Transverse colon (tissue), 4 donors: ENCODE measurements at regions not wholly inside any gene's neighbourhood (a gene's known extent, or its start where the extent isn't known, plus 50 kb on each side); places are given as distances from the start of the nearest gene placed in this dataset.
A peak's percentile ranks its signal among the peaks of the same experiment; 100 is the strongest.

Experiments used
- DNase-seq: peaks from one replicate; pipeline ENCODE4 v3.0.0-alpha.2; 2019
- H3K27ac ChIP-seq, 4 donors: fragments of 200-600 bp; sonication (generic); 2 replicates each; pipeline ENCODE4 v1.5.1; 2016 to 2018; ENCODE audit warnings: inconsistent platforms in 4 of 4
- H3K27me3 ChIP-seq: fragments of 200-600 bp; sonication (generic); 2 replicates; pipeline ENCODE4 v1.5.1; 2017; ENCODE audit warnings: inconsistent platforms
- H3K36me3 ChIP-seq, 4 donors: fragments of 200-600 bp; sonication (generic); 2 replicates each; pipeline ENCODE4 v1.5.1; 2017 to 2019; ENCODE audit warnings: inconsistent platforms in 4 of 4
- H3K4me1 ChIP-seq, 4 donors: fragments of 200-600 bp; sonication (generic); 2 replicates each; pipeline ENCODE4 v1.5.1; 2017 to 2020; ENCODE audit warnings: inconsistent platforms in 4 of 4
- H3K4me3 ChIP-seq, 4 donors: fragments of 200-600 bp; sonication (generic); 1 replicate in 1 of 4; 2 replicates in 3 of 4; pipeline versions ENCODE4 v1.5.1 to v1.6.1; 2017 to 2019; ENCODE audit warnings: inconsistent platforms in 4 of 4
- H3K9me3 ChIP-seq, 2 donors: fragments of 200-600 bp; sonication (generic); 2 replicates each; pipeline ENCODE4 v1.5.1; 2017 to 2019; ENCODE audit warnings: inconsistent platforms in 2 of 2
- CTCF ChIP-seq, 5 experiments: fragments of 200-600 bp in 3 of 5; fragments of 450-650 bp in 2 of 5; sonication (generic) in 3 of 5; IDR thresholded peaks; 1 replicate in 2 of 5; 2 replicates in 3 of 5; pipeline ENCODE4 v1.5.1; 2016 to 2017; ENCODE audit warnings: antibody characterized with exemption in 5 of 5, inconsistent platforms in 3 of 5, mild to moderate bottlenecking in 2 of 5, moderate library complexity in 1 of 5
- EP300 ChIP-seq: sonication (generic); formaldehyde crosslinking; IDR thresholded peaks from one replicate; pipeline ENCODE4 v1.6.1; 2017; ENCODE audit warnings: antibody characterized with exemption, low read depth
- POLR2A ChIP-seq: fragments of 450-650 bp; IDR thresholded peaks from one replicate; pipeline ENCODE4 v1.6.1; 2016; ENCODE audit warnings: antibody characterized with exemption, mild to moderate bottlenecking, moderate library complexity
- POLR2AphosphoS5 ChIP-seq, 3 donors: sonication (generic); formaldehyde crosslinking; IDR thresholded peaks; one replicate each; pipeline ENCODE4 v1.6.1; 2016; ENCODE audit warnings: antibody characterized with exemption in 3 of 3
- WGBS, 2 donors: methylation state at CpG; one replicate each; pipeline ENCODE4 v1.1.5; 2018; ENCODE audit warnings: low coverage in 1 of 2; 5-methylcytosine and 5-hydroxymethylcytosine counted together
- in situ Hi-C, 4 donors: fragments of 200-750 bp; cut with MboI; loops; one replicate each; pipeline versions ENCODE4 v1.15.0 to v1.15.1; 2017; ENCODE audit warnings: low sequenced_read_pairs in 3 of 4, low pct_ligation_motif_present in 1 of 4, low pct_unique_long_range_greater_than_20kb in 1 of 4
- intact Hi-C: fragments of 100-400 bp; cut with DNase I; formaldehyde crosslinking; loops from one replicate; pipeline ENCODE4 v1.15.1; 2023; ENCODE audit warnings: low total_unique reads

- TF ChIP-seq EP300 (no peak), POLR2AphosphoS5 (IDR thresholded peaks at IDR 0.05) (peak in 1 of 3 donors; percentile 9), CTCF (IDR thresholded peaks at IDR 0.05) (no peak)
Measured at GRCh38 chr9:129550199-129550839, 70.6 kb downstream of the C9orf50 start.

GRCh38 chr9:129549684-129550083 is 71.2 kb downstream of the C9orf50 start:
- Histone ChIP-seq H3K27ac (peak overlapping the region; percentile 77 to 86 (median 80)), H3K27me3 (peaks cover 42% of the 10 kb centered on the region), H3K9me3 (no peaks in the 10 kb centered on the region), H3K4me1 (peaks cover 0 to 18% (median 12%) of the 10 kb centered on the region in 4 donors), H3K4me3 (peak overlapping the region; percentile 19 to 52 (median 32)), H3K36me3 (no peaks in the 10 kb centered on the region)
- TF ChIP-seq POLR2A (peak; percentile 24), POLR2AphosphoS5 (IDR thresholded peaks at IDR 0.05) (peak in 1 of 3 donors; percentile 43), EP300 (no peak), CTCF (IDR thresholded peaks at IDR 0.05) (no peak)
- in situ Hi-C loops, result no loop called here
- intact Hi-C loops, result no loop called here
- 17 to 40% methylated on average over 5 to 23 of the region's 30 CpGs for WGBS, 2 donors
- DNase-seq, result peak; percentile 20

More at GRCh38 chr9:129550199-129550839, 70.6 kb downstream of the C9orf50 start:
- WGBS, 2 donors, result 14 to 31% methylated on average over 5 to 16 of the region's 51 CpGs
- peaks cover 42% of the 10 kb centered on the region for H3K27me3 ChIP-seq
- in situ Hi-C loops, result no loop called here
- H3K36me3 ChIP-seq, result no peaks in the 10 kb centered on the region
- H3K4me1 ChIP-seq, result peaks cover 0 to 18% (median 12%) of the 10 kb centered on the region in 4 donors
- peak; percentile 64 for DNase-seq
- H3K27ac ChIP-seq, result peak overlapping the region; percentile 77 to 86 (median 80)
- H3K4me3 ChIP-seq, result peak overlapping the region; percentile 19 to 52 (median 32)
- intact Hi-C loops, result no loop called here
- no peaks in the 10 kb centered on the region for H3K9me3 ChIP-seq

GRCh38 chr9:129549139-129549538 is 71.8 kb downstream of the C9orf50 start:
- no peak for TF ChIP-seq EP300
- TF ChIP-seq CTCF (IDR thresholded peaks at IDR 0.05), result no peak
- no peak for TF ChIP-seq POLR2AphosphoS5 (IDR thresholded peaks at IDR 0.05)
- no peak for TF ChIP-seq POLR2A
- Histone ChIP-seq H3K36me3 (no peaks in the 10 kb centered on the region), H3K4me3 (peak overlapping the region in 1 of 4 donors; percentile 52), H3K27me3 (peaks cover 42% of the 10 kb centered on the region), H3K4me1 (peaks cover 0 to 18% (median 12%) of the 10 kb centered on the region in 4 donors), H3K9me3 (no peaks in the 10 kb centered on the region), H3K27ac (peak overlapping the region; percentile 77 to 86 (median 80))
- in situ Hi-C loops (no loop called here), intact Hi-C loops (no loop called here)
- 56% methylated on average over 7 of the region's 7 CpGs; no CpG with 5 or more reads in 1 of the 2 donors for WGBS, 2 donors
- no peak for DNase-seq

GRCh38 chr9:129548571-129549135 is 72.2 kb downstream of the C9orf50 start:
- no peak for DNase-seq
- H3K4me1 ChIP-seq, result peaks cover 0 to 18% (median 12%) of the 10 kb centered on the region in 4 donors
- intact Hi-C loops, result loop anchor here (1.0 kb wide), 1 partner anchor 46 kb away; no protein-coding TSS in a partner anchor
- TF ChIP-seq EP300 (no peak), CTCF (IDR thresholded peaks at IDR 0.05) (no peak), POLR2A (no peak), POLR2AphosphoS5 (IDR thresholded peaks at IDR 0.05) (no peak)
- in situ Hi-C loops, result no loop called here
- peak overlapping the region; percentile 3 to 86 (median 80) for H3K27ac ChIP-seq
- H3K27me3 ChIP-seq, result peaks cover 42% of the 10 kb centered on the region
- no peaks in the 10 kb centered on the region for H3K9me3 ChIP-seq
- H3K36me3 ChIP-seq, result no peaks in the 10 kb centered on the region
- WGBS, 2 donors, result 58 to 78% methylated on average over 4 to 11 of the region's 11 CpGs
- H3K4me3 ChIP-seq, result no peak overlapping the region
